T follicular helper cell (primary cell): ENCODE measurements at regions not wholly inside any gene's neighbourhood (a gene's known extent, or its start where the extent isn't known, plus 50 kb on each side); places are given as distances from the start of the nearest gene placed in this dataset.
"Not testable (repeated sequence)": the region's sequence is repeated elsewhere in the genome, so short reads cannot be mapped to it uniquely, and the experiment has no call there.

ENCODE experiments used
- DNase-seq: peaks from one replicate; pipeline ENCODE4 v3.0.0-alpha.2; 2020; ENCODE audit warnings: low read depth

DNA sequence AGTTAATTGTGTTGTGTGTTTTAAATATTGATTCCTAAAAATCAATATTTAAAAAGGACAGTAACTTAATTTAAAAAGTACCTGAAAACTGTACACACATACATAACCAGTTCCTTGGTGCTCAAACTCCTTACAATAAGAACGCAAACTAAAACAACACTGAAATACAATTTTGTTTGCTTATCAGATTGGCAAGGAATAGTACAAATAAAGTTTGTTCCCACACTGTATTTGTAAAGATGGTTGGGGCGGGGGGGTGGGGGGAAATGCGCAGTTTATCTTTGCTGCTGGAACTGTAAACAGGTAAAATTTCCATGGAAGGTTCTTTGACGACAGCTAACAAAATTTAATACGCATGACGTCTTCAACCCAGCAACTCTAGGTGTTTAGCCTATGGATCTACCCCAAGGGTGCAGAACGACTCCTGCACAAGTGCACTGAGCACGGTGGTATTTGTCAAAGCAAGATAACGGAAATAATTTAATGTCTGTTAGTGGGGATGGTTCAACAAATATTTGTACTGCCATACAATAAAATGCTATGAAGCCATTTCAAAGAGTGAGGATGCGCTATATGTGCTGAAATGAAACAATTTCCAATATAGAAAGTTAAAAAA is 96.5 kb downstream of the ING1 start:
- no peak for DNase-seq

DNA sequence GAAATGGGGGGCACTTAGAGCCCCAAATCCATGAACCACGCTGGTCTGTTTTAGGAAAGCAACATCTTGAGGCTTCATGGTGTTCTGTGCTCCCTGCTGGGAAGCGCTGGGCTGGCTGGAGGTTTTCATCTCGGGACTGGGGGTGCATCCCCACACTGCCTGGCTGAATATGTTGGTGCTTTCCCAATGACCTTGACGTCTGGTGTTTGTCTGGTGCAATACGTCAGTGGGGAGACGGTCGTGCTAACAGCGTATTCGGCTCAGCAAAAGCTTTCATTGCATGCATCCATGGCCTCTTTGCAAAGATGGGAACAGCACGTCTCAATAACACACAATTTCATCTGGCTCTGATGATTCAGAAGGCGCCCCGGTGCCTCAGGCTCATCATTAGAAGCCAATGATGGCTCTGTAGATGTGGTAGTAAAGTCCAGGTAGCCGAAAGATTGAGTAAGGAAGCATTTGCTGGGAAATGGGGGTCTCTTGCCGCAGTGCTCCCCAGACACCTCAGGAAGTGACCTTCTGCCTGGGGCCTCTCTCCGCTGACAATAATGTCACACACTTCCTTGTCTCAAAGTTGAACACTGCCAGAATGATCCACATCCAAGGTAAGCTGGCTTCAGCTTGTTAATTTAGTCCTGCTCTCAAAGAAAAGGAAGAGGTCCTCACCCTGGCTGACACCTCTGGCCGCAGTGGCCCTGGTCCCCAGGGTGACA is 97.7 kb downstream of the ING1 start:
- DNase-seq = no peak

DNA sequence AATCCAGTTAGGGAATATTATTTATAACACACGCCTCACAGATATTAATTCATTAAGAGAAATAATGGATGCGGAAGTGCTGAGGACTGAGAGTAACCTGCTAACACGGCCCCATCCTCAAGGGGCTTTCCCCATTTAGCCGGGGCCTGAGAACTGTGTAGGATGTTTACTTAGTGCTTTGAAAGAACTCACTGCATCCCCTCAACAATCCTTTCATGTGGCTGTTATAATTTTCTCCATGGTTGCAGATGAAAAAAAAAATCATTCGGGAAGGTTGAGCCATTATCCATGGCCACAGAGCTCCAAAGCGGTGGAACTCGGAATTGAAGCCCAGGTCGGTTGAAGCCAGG is 98.2 kb downstream of the ING1 start:
- no peak for DNase-seq

DNA sequence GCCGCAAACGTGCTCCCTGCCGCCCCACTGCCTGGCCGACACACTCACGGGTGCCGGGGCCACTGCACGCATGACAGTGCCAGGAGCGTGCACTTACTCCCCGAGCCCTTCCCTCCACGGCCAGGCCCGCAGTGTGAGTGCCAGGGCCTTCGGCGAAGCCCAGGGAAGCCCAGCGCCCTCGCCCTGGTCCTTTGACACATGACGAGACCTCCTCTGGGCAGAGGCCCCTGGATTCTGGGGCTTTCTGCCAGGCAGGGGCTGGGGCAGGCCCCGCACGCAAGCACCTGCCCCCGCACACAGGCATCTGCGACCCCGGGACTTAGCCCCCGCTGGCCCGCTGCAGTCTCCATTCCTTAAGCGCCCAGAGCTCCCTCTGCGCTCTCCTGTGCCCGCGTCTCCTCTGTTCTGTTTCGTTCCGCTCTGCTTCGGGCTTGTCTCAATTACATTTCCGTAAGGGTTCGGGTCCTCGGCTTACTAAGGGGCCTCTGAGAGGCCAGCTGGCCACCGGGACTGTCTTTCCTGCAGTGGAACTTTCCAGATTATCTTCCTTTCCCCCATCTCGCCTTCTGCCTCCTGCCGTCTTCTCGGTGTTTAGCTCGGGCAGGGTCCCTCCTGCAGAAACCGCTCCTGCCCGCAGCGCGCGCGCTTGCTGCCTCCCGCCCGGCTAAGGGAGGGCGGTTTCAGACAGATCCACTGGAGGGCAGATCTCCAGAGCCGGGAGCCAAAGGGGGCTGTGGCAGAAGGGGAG is 98.8 kb downstream of the ING1 start:
- DNase-seq = no peak

DNA sequence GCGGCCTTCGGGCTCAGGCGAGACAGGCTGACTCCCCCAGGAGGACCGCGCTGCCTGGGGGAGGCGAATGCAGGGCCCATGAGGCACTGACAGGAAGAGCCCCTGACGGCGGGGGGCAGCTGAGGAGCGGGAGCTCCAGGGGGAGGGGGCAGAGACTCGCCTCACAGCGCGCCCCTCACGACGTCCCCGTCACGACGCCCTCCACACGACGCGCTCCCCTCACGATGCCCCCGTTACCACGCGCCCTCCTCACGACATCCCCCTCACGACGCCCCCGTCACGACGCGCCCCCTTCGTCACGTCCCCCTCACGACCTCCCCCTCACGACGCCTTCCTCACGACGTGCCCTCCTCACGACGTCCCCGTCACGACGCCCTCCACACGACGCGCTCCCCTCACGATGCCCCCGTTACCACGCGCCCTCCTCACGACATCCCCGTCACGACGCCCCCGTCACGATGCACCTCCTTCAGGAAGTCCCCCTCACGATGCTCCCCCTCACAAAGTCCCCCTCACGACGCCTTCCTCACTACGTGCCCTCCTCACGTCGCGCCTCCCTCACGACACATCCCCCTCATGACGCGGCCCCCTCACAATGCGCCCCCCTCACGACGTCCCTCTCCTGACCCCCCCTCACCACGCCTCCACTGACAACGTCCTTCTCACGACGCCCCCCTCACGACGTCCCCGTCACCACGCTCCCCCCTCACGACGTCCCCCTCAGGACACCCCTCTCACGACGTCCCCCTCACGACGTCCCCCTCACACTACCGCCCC is 99.6 kb downstream of the ING1 start:
- DNase-seq = no peak

DNA sequence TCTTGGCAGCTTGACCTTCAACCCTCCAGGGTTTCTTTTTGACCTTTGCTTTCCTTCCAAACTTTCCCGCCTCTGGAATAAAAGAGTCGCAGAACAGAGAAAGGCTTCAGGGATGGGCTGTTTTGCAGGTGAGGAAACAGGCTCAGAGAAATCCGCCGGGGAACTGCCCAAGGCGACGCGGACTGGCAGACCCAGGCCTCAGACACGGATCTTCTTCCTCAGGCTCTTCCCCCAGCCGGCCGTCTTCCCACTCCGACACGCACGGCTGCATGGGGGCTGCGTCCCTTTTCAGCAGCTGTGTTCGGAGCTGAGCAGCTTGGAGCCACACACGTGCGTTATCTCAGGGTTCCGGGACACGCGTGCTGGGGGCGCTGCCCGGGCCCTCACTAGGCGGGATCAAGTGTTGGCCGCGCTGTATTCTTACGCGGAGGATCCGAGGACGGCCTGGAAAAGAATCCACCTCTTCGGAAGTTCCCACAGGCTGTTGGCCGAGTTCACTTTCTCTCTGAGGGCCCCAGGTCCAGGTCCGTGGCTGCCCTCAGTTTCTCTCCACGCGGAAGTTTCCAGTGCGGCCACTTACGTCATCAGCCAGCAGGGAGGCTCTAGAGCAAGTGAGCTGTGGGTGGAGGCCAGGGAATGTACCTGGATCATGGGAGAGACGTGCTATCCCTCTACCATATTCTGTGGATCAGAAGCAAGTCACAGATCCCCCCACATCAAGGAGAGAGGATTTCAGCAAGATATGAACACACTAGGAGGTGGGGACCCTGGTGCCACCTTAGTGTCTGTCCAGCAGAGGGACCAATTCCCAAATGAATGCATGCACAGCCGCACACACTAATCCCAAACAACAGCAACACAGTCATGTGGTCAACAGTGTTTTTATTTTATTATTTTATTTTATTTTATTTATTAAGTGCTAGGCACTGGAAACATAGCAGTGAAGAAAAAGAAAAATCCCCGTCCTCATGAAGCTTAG is 100.4 kb downstream of the ING1 start:
- DNase-seq = no peak

DNA sequence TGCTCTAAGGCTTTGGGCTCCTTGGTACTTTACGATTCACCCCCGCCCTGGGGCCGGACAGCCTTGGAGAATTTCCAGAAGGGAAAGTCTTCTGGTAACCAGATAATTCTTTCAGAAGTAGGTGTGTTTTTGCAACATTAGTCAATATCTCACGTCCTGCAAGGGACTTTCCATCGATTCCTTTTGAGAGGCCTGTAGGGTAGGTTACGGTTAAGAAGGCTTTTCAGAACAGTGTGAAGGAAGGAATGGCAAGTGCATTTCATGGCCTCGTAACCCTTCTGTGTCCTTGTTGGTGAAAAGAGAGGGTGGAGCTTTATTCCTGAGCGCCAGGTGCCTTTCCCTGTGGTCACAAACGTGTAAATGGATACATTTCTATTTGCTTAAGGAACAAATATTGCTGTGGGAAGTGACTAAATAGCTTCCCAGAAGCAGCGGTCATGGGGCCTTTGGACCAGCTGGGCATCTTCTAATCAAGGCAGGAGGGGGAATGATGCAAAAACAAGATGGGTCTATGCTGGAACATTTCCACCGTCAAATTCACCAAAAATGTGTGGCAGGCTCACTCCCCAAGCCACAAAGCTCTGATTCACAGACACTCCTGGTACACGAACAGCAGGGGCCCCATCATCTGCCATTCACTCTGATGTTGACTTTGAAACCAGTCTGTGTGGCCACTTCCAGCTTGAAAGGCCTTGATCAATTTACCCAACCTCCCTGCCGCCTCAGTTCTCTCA is 99.2 kb downstream of the ANKRD10 start:
- DNase-seq = no peak

DNA sequence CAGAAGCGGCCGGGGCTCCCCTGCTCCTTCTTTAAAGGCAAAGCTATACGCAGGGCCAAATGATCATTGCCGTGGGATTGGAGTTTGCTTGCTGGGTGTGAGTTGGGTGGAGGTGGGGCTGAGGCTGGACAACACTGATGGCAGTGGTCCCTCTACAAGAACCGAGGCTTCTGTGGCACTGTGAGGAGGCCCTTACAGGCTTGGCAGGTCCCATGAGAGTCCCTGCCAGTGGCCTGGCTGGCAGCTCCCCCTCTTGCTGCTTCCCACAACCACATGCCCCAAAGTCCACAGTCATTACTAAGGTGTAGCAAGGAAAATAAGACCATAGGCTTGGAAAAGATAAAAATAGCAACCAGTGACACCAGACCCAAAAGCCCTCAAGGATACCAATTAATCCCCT is 98.4 kb downstream of the ANKRD10 start:
- DNase-seq = no peak

DNA sequence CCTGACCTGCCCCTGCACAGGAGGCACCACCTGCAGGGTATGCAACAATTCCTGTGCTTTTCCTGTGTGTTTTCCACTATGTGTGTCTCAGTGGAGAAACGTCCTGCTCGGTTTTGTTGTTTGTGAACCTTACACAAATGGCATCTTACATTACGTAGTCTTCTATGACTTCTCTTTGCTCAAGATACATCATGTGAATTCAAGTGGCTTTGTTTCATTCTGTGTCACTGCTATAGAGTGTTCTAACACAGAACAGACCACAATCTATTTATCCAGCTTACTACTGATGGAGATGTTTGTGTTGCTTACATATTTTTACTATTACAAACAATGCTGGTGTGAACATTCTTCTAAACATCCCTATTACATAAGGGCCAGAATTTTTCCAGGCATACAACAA is 97.7 kb downstream of the ANKRD10 start:
- no peak for DNase-seq

DNA sequence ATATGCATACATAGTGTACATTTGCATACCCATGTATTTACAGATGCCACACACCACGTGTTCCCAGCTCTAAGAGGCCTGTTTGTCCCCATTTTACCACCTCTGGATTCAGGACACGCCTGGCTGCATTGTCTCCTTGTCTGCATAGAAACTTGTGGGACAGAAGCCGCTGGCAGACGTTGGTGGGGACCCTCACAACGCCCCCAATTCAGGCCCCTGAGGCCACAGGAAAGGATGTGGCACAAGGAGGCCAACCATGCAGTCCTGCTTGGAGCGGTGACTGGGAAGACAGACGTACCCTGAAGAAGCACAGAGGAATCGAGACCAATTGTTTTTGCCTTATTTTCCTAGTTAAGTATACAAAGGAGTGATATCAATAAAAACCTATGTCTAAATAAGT is 96.1 kb downstream of the ANKRD10 start:
- DNase-seq = no peak

DNA sequence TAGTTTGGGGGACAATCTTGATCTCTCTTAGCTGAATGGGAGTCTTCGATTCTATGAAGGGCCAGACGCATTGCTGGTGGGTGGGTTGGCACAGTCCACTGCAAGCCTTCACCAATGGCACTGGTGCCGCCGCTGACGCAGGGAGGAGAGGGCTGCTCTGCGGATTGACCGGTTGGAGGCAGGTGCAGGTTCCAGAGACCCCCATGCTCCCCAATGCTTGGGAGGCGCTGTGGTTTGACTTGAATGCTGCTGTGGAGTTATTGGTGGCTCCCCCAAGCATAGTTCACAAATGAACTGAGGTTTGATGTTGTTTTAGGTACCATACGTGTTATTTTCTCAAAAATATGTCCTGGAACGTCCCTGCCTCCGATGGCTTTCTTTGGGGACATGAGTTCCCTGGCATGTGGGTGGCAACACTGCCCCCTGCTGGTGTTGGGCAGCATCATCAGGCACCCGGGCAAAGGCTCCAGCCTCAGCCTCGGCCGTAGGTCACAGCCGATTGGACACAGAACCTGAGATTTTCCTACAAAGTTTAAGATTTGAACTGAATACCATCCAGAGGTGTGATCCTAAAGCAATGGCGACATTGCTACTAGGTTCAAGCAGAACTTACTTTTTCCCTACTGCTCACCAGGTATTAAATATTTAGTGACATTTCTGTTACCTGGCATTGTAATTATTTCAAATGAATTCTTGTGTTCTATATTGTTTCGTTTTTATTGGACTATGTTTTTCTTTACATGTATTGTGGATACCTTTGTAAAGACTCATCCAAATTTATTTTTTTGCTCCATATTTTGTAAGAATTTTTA is 95.5 kb downstream of the ANKRD10 start:
- DNase-seq = peak; percentile 57

DNA sequence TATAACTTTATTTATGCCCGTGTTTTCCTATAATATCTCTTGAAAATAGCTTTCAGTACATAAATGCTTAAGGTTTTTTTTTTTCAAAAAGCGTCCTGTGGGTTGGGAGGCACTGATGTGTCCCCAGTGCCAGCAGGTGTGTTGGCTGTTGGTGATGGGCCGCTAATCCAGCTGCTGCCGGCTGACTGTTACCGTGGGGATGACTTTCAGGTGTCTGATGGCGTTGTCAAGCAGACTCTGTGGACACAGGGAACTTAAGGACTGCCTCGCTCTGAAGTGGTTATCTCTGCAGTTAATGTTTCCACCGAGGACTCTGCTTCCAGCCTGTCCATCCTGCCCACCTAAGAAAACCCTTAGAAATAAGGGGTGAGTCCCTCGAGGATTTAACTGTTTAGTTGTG is 94.5 kb downstream of the ANKRD10 start:
- no peak for DNase-seq

DNA sequence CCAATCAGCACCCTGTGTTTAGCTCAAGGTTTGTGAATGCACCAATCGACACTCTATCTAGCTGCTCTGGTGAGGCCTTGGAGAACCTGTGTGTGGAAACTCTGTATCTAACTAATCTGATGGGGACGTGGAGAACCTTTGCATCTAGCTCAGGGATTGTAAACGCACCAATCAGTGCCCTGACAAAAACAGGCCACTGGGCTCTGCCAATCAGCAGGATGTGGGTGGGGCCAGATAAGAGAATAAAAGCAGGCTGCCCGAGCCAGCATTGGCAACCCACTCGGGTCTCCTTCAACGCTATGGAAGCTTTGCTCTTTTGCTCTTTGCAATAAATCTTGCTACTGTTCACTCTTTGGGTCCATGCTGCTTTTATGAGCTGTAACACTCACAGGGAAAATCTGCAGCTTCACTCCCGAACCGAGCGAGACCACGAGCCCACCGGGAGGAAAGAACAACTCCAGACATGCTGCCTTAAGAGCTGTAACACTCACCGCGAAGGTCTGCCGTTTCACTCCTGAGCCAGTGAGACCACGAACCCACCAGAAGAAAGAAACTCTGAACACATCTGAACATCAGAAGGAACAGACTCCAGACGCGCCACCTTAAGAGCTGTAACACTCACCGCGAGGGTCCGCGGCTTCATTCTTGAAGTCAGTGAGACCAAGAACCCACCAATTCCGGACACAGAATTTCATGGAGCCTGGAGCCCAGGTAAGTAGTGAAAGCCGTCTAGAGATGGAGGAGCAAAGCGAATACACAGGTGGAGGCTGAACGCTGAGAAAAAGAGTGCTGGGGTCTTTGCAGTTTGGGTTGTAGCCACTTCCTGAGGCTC is 92.8 kb downstream of the ANKRD10 start:
- not testable (repeated sequence) for DNase-seq

DNA sequence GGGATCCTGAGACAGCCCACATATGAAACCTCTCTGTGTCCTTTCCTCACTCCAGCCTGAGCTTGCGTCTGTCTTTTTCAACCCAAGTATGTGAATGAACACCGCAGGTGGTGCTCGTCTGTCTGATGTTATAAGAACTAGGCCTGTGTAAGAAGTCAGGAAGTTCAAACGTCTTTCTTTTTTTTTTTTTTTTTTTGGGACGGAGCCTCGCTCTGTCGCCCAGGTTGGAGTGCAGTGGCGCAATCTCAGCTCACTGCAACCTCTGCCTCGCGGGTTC is 92.3 kb downstream of the ANKRD10 start:
- no peak for DNase-seq

DNA sequence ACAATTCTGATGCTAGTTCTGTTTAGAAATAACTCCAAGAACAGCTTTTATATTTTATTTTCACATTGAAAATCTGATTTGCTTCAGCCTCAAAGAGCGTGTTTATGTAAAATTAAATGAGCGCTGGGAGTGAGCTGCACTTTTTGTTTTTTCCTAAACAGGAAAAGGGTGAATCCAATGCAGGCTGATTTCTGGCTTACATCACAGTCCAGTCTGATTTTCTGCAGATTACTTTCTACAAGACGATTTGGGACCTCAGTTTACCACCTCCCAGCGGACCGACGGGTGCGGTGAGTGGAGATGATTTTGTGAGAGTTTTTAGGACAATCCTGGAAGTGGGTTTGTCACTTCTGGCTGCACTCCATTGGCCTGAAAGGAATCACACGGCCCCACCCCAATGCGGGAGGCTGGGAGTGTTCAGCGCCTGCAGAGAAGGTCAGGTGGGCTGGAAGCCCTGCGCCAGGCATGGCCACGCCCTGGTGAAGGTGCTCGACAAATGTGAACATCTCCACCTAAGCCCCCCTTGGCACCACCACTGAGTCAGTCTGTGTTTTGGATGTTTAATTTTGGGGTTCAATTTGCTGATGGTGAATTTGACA is 90.1 kb downstream of the ANKRD10 start:
- DNase-seq = no peak

DNA sequence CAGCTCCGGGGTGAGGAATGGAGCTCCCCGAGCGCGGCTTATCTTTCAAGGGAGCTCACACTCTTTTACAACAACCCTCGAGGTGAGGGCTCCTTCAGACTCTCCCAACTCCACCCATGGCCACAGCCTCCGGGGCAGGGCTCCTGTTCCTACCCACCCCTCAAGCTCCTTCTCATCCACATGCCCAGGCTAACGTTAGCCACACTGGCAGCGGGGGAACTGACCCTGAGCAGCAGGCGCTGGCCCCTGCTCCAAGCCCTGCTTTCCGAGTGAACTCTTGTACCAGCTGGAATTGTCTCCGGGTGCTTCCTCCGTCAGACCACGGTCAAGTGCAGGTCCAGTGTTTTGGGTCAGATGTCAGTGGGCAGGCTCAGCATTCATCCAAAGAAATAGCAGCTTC is 89.4 kb downstream of the ANKRD10 start:
- no peak for DNase-seq

DNA sequence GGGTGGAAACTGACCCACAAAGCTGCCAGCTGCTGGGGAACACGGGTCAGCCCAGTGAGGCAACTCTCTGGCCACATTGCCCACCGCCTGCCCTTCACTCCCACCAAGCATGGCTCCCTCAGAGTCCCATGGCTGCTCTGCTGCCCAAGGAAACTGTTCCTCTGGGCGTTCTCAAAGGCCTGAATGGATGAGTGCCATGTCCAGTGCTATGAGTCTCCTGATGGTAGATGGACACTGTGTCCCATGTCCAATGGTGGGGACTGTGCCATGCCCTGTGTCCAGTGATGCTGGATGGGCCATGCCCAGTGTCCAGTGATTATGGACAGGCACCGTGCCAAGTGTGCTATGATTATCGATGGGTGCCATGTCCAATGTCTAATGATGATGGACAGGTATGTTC is 88.8 kb downstream of the ANKRD10 start:
- DNase-seq = no peak

DNA sequence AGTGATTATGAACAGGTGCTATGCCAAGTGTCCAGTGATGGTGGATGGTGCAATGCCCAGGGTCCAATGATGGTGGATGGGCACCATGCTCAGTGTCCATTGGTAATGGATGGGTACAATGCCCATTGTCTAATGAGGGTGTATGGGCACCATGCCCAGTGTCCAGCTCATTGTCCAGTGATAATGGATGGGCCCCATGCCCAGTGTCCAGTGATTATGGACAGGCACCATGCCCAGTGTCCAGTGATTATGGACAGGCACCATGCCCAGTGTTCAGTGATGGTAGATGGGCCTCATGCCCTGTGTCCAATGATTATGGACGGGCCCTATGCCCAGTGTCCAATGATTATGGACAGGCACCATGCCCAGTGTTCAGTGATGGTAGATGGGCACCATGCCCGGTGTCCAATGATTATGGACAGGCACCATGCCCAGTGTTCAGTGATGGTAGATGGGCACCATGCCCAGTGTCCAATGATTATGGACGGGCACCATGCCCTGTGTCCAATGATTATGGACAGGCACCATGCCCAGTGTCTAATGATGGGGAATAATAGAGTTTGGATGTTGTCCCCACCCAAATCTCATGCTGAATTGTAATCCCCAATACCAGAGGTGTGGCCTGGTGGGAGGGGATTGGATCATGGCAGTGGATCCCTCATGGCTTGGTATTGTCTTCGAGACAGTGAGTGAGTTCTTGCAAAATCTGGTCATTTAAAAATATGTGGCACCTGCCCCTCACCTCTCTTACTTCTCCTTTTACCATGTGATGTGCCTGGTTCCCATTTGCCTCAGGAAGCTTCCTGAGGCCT is 87.8 kb downstream of the ANKRD10 start:
- no peak for DNase-seq
